ENCODE measurements at regions not wholly inside any gene's neighbourhood (a gene's known extent, or its start where the extent isn't known, plus 50 kb on each side); places are given as distances from the start of the nearest gene placed in this dataset.

DNA sequence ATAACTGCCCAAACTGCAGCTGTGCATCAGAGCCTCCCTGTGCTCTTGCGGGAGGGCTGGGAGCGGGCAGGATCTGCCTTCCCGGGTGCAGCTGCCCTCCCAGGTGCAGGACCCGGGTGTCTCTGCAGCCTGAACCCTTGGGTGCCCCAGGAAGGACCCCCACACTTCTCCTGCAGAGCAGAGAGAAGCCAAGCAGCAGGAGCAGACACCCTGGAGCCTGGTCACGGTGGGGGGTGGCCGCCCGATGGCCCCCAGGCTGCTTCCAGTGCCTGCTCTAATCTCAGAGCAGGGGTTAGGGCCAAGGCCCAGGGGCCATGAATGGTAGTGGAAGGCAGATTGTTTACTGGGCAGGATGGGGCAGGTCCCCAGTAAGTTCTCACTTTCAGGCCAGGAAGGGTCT, 83.0 kb downstream of the RHOU start:
- TF ChIP-seq, protein P1, sequence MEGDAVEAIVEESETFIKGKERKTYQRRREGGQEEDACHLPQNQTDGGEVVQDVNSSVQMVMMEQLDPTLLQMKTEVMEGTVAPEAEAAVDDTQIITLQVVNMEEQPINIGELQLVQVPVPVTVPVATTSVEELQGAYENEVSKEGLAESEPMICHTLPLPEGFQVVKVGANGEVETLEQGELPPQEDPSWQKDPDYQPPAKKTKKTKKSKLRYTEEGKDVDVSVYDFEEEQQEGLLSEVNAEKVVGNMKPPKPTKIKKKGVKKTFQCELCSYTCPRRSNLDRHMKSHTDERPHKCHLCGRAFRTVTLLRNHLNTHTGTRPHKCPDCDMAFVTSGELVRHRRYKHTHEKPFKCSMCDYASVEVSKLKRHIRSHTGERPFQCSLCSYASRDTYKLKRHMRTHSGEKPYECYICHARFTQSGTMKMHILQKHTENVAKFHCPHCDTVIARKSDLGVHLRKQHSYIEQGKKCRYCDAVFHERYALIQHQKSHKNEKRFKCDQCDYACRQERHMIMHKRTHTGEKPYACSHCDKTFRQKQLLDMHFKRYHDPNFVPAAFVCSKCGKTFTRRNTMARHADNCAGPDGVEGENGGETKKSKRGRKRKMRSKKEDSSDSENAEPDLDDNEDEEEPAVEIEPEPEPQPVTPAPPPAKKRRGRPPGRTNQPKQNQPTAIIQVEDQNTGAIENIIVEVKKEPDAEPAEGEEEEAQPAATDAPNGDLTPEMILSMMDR (IDR thresholded peaks at IDR 0.05) = no peak
- no peak for TF ChIP-seq POLR2A (IDR thresholded peaks at IDR 0.05)

Data from Peyer's patch (tissue), 4 donors.